ENCODE measurements at regions not wholly inside any gene's neighbourhood (a gene's known extent, or its start where the extent isn't known, plus 50 kb on each side); places are given as distances from the start of the nearest gene placed in this dataset.

DNA sequence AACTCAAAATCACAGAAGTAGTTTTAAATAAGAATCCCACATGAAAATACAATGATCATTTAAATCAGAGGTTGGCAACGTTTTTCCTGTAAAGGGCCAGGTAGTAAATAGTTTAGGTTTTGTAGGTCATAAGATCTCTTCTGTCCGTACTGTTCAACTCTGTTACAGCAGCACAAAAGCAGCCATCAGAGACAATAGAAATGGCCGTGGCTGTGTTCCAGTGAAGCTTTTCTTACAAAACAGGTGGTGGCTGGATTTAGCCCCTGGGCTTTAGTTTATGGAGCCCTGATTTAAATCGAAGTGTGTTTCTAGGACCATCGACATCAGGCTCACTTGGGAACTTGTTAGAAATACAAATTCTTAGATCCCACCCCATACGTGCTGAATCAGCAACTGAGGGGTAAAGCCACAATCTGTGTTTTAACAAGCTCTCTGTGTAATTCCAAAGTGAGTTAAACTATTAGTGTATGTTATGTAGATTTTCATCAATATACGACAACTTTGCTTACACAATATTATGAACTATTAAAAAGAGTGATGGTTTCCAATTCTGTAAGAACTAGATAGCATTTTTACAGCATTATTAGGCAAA is 54.8 kb upstream of the MIR17HG start:
- TF ChIP-seq POLR2A (IDR thresholded peaks at IDR 0.05; ENCODE audit: low read depth, low read length) (no peak), MXI1 (IDR thresholded peaks at IDR 0.05; ENCODE audit: borderline replicate concordance, low read depth, low read length) (no peak), RCOR1 (IDR thresholded peaks at IDR 0.05; ENCODE audit: insufficient replicate concordance, low read length) (no peak), NFE2L2 (IDR thresholded peaks at IDR 0.05; ENCODE audit: low read depth, low read length) (no peak), RFX5 (IDR thresholded peaks at IDR 0.05; ENCODE audit: low read depth, low read length) (no peak), BHLHE40 (IDR thresholded peaks at IDR 0.05; ENCODE audit: low read depth, low read length) (no peak), RAD21 (IDR thresholded peaks at IDR 0.05; ENCODE audit: low read length) (no peak)
- TF ChIP-seq, protein P1, sequence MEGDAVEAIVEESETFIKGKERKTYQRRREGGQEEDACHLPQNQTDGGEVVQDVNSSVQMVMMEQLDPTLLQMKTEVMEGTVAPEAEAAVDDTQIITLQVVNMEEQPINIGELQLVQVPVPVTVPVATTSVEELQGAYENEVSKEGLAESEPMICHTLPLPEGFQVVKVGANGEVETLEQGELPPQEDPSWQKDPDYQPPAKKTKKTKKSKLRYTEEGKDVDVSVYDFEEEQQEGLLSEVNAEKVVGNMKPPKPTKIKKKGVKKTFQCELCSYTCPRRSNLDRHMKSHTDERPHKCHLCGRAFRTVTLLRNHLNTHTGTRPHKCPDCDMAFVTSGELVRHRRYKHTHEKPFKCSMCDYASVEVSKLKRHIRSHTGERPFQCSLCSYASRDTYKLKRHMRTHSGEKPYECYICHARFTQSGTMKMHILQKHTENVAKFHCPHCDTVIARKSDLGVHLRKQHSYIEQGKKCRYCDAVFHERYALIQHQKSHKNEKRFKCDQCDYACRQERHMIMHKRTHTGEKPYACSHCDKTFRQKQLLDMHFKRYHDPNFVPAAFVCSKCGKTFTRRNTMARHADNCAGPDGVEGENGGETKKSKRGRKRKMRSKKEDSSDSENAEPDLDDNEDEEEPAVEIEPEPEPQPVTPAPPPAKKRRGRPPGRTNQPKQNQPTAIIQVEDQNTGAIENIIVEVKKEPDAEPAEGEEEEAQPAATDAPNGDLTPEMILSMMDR (conservative IDR thresholded peaks at IDR 0.05; ENCODE audit: low read depth, low read length), result no peak
- TF ChIP-seq, protein P2, sequence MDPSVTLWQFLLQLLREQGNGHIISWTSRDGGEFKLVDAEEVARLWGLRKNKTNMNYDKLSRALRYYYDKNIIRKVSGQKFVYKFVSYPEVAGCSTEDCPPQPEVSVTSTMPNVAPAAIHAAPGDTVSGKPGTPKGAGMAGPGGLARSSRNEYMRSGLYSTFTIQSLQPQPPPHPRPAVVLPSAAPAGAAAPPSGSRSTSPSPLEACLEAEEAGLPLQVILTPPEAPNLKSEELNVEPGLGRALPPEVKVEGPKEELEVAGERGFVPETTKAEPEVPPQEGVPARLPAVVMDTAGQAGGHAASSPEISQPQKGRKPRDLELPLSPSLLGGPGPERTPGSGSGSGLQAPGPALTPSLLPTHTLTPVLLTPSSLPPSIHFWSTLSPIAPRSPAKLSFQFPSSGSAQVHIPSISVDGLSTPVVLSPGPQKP (IDR thresholded peaks at IDR 0.05; ENCODE audit: borderline replicate concordance, low read depth, low read length), result no peak
- TF ChIP-seq, protein P3, sequence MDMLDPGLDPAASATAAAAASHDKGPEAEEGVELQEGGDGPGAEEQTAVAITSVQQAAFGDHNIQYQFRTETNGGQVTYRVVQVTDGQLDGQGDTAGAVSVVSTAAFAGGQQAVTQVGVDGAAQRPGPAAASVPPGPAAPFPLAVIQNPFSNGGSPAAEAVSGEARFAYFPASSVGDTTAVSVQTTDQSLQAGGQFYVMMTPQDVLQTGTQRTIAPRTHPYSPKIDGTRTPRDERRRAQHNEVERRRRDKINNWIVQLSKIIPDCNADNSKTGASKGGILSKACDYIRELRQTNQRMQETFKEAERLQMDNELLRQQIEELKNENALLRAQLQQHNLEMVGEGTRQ (IDR thresholded peaks at IDR 0.05; ENCODE audit: low read depth, low read length), result no peak

Measured in IMR-90 (cell line).